ENCODE measurements at regions not wholly inside any gene's neighbourhood (a gene's known extent, or its start where the extent isn't known, plus 50 kb on each side); places are given as distances from the start of the nearest gene placed in this dataset.

GRCh38 chr5:166302166-166302565 is 1989.3 kb upstream of the WWC1 start:
- no peak for DNase-seq (ENCODE audit: low spot score)

- no peak for DNase-seq (ENCODE audit: low spot score)
Observed at GRCh38 chr5:166317425-166317824, 1974.0 kb upstream of the WWC1 start.

- no peak for DNase-seq (ENCODE audit: low spot score)
Observed at GRCh38 chr5:166320920-166321480, 1970.4 kb upstream of the WWC1 start.

- DNase-seq (ENCODE audit: low spot score): no peak
Observed at GRCh38 chr5:166324372-166324771, 1967.1 kb upstream of the WWC1 start.

GRCh38 chr5:166329149-166329800 is 1962.2 kb upstream of the WWC1 start:
- DNase-seq (ENCODE audit: low spot score): no peak

GRCh38 chr5:166330036-166330435 is 1961.4 kb upstream of the WWC1 start:
- no peak for DNase-seq (ENCODE audit: low spot score)

GRCh38 chr5:166331521-166331920 is 1959.9 kb upstream of the WWC1 start:
- no peak for DNase-seq (ENCODE audit: low spot score)

- DNase-seq (ENCODE audit: low spot score): no peak
Observed at GRCh38 chr5:166338801-166339200, 1952.6 kb upstream of the WWC1 start.

GRCh38 chr5:166340039-166340438 is 1951.4 kb upstream of the WWC1 start:
- no peak for DNase-seq (ENCODE audit: low spot score)

- DNase-seq (ENCODE audit: low spot score): no peak
Observed at GRCh38 chr5:166341740-166342337, 1949.6 kb upstream of the WWC1 start.

GRCh38 chr5:166342402-166342801 is 1949.0 kb upstream of the WWC1 start:
- DNase-seq (ENCODE audit: low spot score): peak; percentile 14

- no peak for DNase-seq (ENCODE audit: low spot score)
Observed at GRCh38 chr5:166346726-166347374, 1944.6 kb upstream of the WWC1 start.

- no peak for DNase-seq (ENCODE audit: low spot score)
Observed at GRCh38 chr5:166349046-166349445, 1942.4 kb upstream of the WWC1 start.

GRCh38 chr5:166353580-166353979 is 1937.9 kb upstream of the WWC1 start:
- no peak for DNase-seq (ENCODE audit: low spot score)

- DNase-seq (ENCODE audit: low spot score): no peak
Observed at GRCh38 chr5:166354332-166354731, 1937.1 kb upstream of the WWC1 start.

- DNase-seq (ENCODE audit: low spot score): no peak
Observed at GRCh38 chr5:166356096-166356495, 1935.3 kb upstream of the WWC1 start.

GRCh38 chr5:166358127-166358830 is 1933.2 kb upstream of the WWC1 start:
- no peak for DNase-seq (ENCODE audit: low spot score)

- no peak for DNase-seq (ENCODE audit: low spot score)
Observed at GRCh38 chr5:166363087-166363760, 1928.2 kb upstream of the WWC1 start.

GRCh38 chr5:166365164-166365563 is 1926.3 kb upstream of the WWC1 start:
- no peak for DNase-seq (ENCODE audit: low spot score)

- DNase-seq (ENCODE audit: low spot score): no peak
Observed at GRCh38 chr5:166367391-166367790, 1924.1 kb upstream of the WWC1 start.

- DNase-seq (ENCODE audit: low spot score): no peak
Observed at GRCh38 chr5:166369346-166369745, 1922.1 kb upstream of the WWC1 start.

GRCh38 chr5:166369807-166370206 is 1921.6 kb upstream of the WWC1 start:
- DNase-seq (ENCODE audit: low spot score): no peak
